C4-2B (cell line): ENCODE measurements at regions not wholly inside any gene's neighbourhood (a gene's known extent, or its start where the extent isn't known, plus 50 kb on each side); places are given as distances from the start of the nearest gene placed in this dataset.

Experiments used
- ZFX ChIP-seq: fragments of 450-650 bp; IDR thresholded peaks from 2 replicates; pipeline ENCODE4 v1.6.1; 2017
- TF ChIP-seq, protein P1 (sequence below): fragments of 450-650 bp; conservative IDR thresholded peaks from 2 replicates; pipeline ENCODE4 v1.5.1; 2017; ENCODE audit warnings: mild to moderate bottlenecking

DNA sequence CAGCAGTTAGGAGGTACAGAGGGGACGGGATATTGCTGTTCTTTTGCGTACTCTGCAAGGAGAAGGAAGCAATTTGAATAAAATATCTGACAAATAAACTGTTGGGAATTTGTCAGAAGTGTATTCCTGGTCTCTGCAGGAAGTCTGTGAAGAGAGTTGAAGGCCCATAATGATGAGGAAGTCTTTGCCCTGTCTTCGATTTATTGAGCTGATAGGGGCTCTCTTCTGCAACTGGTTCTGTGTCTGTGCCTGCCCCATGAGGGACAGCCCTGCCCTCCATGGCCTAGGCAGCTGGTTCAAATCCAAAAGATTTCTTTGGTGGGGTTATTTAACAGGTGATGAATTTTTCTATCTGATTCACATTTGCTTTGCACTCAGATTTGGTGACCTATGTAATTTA lies 339.7 kb upstream of the EDNRB start:
- TF ChIP-seq, protein P1, sequence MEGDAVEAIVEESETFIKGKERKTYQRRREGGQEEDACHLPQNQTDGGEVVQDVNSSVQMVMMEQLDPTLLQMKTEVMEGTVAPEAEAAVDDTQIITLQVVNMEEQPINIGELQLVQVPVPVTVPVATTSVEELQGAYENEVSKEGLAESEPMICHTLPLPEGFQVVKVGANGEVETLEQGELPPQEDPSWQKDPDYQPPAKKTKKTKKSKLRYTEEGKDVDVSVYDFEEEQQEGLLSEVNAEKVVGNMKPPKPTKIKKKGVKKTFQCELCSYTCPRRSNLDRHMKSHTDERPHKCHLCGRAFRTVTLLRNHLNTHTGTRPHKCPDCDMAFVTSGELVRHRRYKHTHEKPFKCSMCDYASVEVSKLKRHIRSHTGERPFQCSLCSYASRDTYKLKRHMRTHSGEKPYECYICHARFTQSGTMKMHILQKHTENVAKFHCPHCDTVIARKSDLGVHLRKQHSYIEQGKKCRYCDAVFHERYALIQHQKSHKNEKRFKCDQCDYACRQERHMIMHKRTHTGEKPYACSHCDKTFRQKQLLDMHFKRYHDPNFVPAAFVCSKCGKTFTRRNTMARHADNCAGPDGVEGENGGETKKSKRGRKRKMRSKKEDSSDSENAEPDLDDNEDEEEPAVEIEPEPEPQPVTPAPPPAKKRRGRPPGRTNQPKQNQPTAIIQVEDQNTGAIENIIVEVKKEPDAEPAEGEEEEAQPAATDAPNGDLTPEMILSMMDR = no peak
- no peak for TF ChIP-seq ZFX
